HG03439 (cell line): ENCODE measurements at regions not wholly inside any gene's neighbourhood (a gene's known extent, or its start where the extent isn't known, plus 50 kb on each side); places are given as distances from the start of the nearest gene placed in this dataset.
"Not testable (repeated sequence)": the region's sequence is repeated elsewhere in the genome, so short reads cannot be mapped to it uniquely, and the experiment has no call there.

ENCODE experiments used
- ATAC-seq: cut with Tn5 transposase; IDR thresholded peaks from one replicate; pipeline ENCODE4 v1.9.1; 2021; ENCODE audit warnings: mild to moderate bottlenecking, moderate library complexity; ENCODE audit not compliant: unreplicated experiment

- ATAC-seq, result not testable (repeated sequence)
These were observed 137.7 kb upstream of the NEBL start for GRCh38 chr10:21034770-21035169.

DNA sequence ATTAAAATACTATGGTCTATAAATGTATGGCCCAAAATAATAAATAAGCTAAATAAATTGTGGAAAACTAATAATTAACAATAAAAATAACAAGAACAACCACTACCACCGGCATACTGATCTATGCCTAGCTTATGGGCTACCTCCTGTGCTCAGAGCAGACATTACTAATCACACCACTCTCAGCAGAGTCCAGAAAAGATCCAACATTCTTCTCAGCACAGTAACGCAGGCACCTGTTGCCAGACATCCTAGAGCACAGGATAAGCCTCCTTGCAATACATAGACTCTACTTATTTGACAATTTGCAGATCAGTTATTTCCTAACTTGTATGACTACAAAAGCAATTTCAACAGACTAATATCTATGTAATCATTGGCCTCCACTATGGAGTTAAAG, 137.1 kb upstream of the NEBL start:
- no peak for ATAC-seq

DNA sequence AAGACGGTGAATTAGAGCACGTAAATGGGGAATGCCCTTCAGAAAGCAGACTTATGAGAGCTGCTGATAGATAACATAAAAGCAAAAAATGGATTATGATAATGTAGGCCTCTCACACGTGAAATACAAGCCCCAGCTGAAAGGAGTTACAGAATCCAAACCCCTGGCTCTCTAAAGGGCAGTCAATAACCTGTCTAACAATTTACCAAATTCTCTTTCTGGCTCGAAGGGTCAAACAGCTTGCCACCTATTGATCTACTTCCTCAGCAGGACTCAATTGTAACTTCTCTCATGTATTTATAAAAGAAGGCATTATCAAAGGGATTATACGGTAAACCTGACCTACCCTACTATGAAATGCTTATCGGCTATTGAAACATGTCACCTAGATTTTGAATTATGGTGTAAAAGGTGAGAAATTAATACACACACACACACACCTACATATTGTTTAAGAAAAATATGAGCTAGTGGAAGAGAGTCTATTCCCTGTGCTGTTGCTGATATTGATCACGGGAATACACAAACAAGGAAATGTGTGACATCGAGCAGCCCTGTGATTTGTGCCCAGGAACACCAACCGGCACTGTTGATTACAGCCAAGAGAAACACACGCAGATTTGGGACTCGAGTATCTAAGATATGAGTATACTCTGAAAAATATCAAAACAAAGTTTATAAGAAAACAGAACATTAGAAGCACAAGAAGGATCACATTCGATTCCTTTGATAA, 135.6 kb upstream of the NEBL start:
- ATAC-seq, result no peak

DNA sequence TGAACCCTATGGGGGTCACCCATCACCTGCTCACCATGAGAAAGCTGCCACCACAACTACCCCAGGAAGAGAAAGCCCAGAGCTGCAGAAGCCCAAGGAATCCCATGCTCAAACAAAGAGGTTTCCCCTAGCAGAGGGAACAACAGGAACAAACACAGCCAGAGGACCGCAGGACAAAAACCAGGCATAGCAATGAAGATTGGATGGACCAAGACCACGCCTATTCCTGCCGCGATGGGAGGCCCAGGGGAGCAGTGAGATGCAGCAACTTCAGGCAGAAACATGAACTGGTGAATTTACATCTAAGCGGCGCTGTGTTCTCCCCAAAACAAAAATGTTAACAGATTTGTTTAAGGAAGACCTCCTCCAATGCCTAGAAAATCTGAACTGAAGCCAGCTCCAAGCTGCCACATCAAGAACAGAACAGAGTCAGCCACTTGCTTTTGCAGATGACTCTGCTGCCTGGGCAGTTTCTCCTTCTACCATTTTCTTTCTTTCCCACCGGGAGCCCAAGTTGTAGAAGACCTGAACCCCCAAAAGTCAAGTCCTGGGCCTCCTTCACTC, 134.2 kb upstream of the NEBL start:
- ATAC-seq, result no peak

GRCh38 chr10:21030091-21030490, 133.0 kb upstream of the NEBL start:
- ATAC-seq, result no peak

DNA sequence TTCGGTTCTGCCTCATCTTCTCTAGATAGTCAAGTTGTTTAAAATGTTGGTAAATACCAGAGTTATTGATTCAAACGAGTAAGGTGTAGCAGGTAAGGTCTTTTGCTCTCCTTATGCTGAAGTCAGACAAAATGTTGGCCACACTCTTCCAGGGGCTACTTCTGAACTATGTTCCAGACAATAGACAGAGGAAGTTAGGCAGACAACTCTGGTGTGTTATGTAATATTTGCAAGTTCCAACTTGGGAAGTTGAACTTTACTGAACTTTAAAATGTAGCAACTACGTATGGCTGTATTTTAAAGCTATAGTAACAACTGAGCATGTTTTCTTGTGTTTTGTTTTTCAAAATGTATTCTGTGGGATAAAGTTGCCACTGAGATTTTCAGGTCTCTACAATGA, 125.7 kb upstream of the NEBL start:
- ATAC-seq, result no peak

GRCh38 chr10:21021843-21022594, 124.9 kb upstream of the NEBL start:
- ATAC-seq, result no peak

GRCh38 chr10:21021231-21021630, 124.1 kb upstream of the NEBL start:
- no peak for ATAC-seq

GRCh38 chr10:21020545-21020944, 123.4 kb upstream of the NEBL start:
- ATAC-seq, result peak; percentile 93

- no peak for ATAC-seq
These were observed 122.3 kb upstream of the NEBL start for GRCh38 chr10:21019436-21019835.

- ATAC-seq, result no peak
These were observed 118.7 kb upstream of the NEBL start for GRCh38 chr10:21015851-21016250.

- ATAC-seq, result no peak
These were observed 117.0 kb upstream of the NEBL start for GRCh38 chr10:21014141-21014540.

DNA sequence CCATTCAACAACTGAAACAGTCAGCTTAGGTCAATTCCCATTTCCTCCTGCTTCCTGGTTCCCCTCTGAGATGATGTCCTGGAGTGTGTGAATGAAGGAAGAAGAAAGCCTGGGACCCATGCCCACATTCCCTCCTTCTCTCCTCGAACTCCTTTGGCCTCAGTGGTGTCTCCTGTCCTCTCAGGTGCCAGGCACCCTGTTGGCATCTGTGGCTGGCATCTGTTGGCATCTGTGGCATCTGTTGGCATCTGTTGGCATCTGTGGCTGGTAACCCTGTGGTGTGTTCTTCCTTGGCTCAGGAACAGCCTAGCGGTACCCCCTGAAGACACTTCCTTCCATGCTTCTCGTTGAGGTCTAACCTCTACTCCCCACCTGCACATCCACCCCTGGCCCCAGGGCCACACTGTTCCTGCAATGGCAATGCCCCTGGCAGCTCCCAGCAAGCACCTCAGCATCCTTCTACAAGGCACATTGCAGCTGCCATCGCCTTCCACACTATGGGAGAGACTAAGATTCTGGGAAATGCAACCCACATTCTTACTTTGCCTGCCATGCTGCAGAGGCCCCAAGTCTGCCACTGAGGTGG, 114.4 kb upstream of the NEBL start:
- no peak for ATAC-seq

GRCh38 chr10:21010615-21011014, 113.5 kb upstream of the NEBL start:
- ATAC-seq, result no peak

GRCh38 chr10:21003240-21003822, 106.2 kb upstream of the NEBL start:
- ATAC-seq, result no peak

DNA sequence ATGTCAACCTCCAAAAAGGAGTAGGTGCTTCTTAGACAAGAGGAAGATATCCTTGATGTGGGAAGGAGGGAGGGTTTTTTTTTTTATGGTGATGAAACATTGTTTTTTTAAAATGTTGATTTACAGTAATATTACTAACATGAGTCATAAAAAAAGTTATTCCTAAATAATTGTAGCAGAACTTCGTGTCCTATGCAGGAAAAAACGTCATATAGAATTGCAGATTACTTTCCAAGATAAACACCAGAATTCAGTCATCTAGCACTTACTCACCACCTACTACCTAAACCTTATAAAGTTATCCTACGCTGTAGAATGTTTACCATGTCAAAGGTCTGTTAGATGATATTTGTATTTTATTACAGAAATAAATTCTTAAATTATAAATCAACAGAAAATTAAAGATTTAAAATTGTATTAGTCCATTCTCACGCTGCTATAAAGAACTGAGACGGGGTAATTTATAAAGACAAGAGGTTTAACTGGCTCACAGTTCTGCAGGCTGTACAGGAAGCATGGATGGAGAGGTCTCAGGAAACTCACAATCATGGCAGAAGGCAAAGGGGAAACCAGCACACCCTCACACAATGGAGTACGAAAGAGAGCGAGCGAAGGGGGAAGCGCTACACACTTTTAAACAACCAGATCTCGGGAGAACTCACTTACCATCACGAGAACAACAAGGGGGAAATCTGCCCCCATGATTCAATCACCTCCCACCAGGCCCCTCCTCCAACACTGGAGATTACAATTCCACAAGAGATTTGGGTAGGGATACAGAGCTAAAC, 105.2 kb upstream of the NEBL start:
- ATAC-seq, result no peak

GRCh38 chr10:20999699-21000098, 102.6 kb upstream of the NEBL start:
- no peak for ATAC-seq

DNA sequence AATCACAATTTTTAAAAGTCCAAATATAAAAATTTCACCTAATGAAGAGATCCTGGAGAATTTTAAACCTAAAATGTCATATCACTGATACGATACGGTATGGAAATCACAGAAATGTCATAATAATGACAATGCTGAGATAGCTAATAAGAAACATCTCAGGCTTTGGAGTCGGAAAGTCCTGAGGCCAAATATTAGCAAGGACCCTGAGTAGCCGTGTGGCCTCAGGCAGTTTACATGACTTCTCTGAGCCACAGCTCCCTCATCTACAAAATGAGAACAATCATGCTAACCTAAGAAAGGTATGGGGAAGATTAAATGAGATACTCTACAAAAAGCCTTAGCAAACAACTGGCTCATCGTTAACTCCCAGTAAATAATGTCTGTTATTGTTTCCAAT, 100.9 kb upstream of the NEBL start:
- ATAC-seq, result no peak

- ATAC-seq, result no peak
These were observed 98.2 kb upstream of the NEBL start for GRCh38 chr10:20995123-20995987.
